Non-pigmented ciliary epithelial cell (primary cell): ENCODE measurements at regions not wholly inside any gene's neighbourhood (a gene's known extent, or its start where the extent isn't known, plus 50 kb on each side); places are given as distances from the start of the nearest gene placed in this dataset.

Experiments used
- DNase-seq: peaks from one replicate; pipeline ENCODE4 v3.0.0-alpha.2; 2010; ENCODE audit warnings: low read depth

- no peak for DNase-seq
These were observed 62.0 kb upstream of the EGFR start for GRCh38 chr7:54956865-54957264.

GRCh38 chr7:54960517-54960916, 58.3 kb upstream of the EGFR start:
- no peak for DNase-seq

GRCh38 chr7:54961391-54961790, 57.4 kb upstream of the EGFR start:
- DNase-seq = no peak

GRCh38 chr7:54963155-54963554, 55.7 kb upstream of the EGFR start:
- DNase-seq = no peak

- DNase-seq = no peak
These were observed 54.7 kb upstream of the EGFR start for GRCh38 chr7:54964136-54964535.

- DNase-seq = no peak
These were observed 51.4 kb upstream of the EGFR start for GRCh38 chr7:54967377-54967776.

- no peak for DNase-seq
These were observed 50.8 kb upstream of the EGFR start for GRCh38 chr7:54968018-54968417.
